Mesenchymal stem cell (in vitro differentiated cells and primary cell): ENCODE measurements at regions not wholly inside any gene's neighbourhood (a gene's known extent, or its start where the extent isn't known, plus 50 kb on each side); places are given as distances from the start of the nearest gene placed in this dataset.
A peak's percentile ranks its signal among the peaks of the same experiment; 100 is the strongest.

Experiments used
- DNase-seq: peaks from one replicate; pipeline ENCODE4 v3.0.0-alpha.2; 2013
- H2AFZ ChIP-seq: one replicate; pipeline ENCODE4 v1.6.1; 2013; ENCODE audit warnings: low read depth, mild to moderate bottlenecking, control low read depth, inconsistent platforms, low read length, moderate library complexity
- H2AK5ac ChIP-seq: 2 replicates; pipeline ENCODE4 v1.6.1; 2013; ENCODE audit warnings: low read length, moderate library complexity, mild to moderate bottlenecking, inconsistent platforms; ENCODE audit not compliant: severe bottlenecking
- H2BK120ac ChIP-seq: one replicate; pipeline ENCODE4 v1.6.1; 2013; ENCODE audit warnings: low read depth, mild to moderate bottlenecking, inconsistent platforms, low read length, moderate library complexity
- H2BK12ac ChIP-seq, 2 experiments: one replicate each; pipeline ENCODE4 v1.6.1; 2013; ENCODE audit warnings: inconsistent platforms in 2 of 2, low read length in 2 of 2, mild to moderate bottlenecking in 2 of 2, moderate library complexity in 2 of 2, control low read depth in 1 of 2
- H2BK15ac ChIP-seq: one replicate; pipeline ENCODE4 v1.6.1; 2013; ENCODE audit warnings: mild to moderate bottlenecking, low read depth, inconsistent platforms; ENCODE audit not compliant: poor library complexity, severe bottlenecking
- H2BK5ac ChIP-seq: 2 replicates; pipeline ENCODE4 v1.6.1; 2013; ENCODE audit warnings: low read depth, mild to moderate bottlenecking, low read length, control low read depth, inconsistent platforms; ENCODE audit not compliant: poor library complexity, severe bottlenecking
- H3K14ac ChIP-seq, 2 experiments: one replicate each; pipeline ENCODE4 v1.6.1; 2013; ENCODE audit warnings: inconsistent platforms in 2 of 2, low read length in 2 of 2, control low read depth in 1 of 2, mild to moderate bottlenecking in 1 of 2, moderate library complexity in 1 of 2
- H3K18ac ChIP-seq, 2 experiments: one replicate each; pipeline ENCODE4 v1.6.1; 2013; ENCODE audit warnings: inconsistent platforms in 2 of 2, low read length in 2 of 2, control low read depth in 1 of 2, low read depth in 1 of 2, mild to moderate bottlenecking in 1 of 2
- H3K23ac ChIP-seq, 2 experiments: one replicate each; pipeline ENCODE4 v1.6.1; 2013; ENCODE audit warnings: inconsistent platforms in 2 of 2, low read length in 2 of 2, mild to moderate bottlenecking in 2 of 2, moderate library complexity in 2 of 2, control low read depth in 1 of 2
- H3K27ac ChIP-seq: 2 replicates; pipeline ENCODE4 v1.5.1; 2013; ENCODE audit warnings: mild to moderate bottlenecking, moderate library complexity, low read length, control low read depth, inconsistent platforms; ENCODE audit not compliant: poor library complexity, severe bottlenecking
- H3K27me3 ChIP-seq, 2 experiments: 2 replicates each; pipeline versions ENCODE4 v1.6.1 to v1.7.0; 2013; ENCODE audit warnings: low read length in 2 of 2, mild to moderate bottlenecking in 2 of 2, moderate library complexity in 2 of 2, control low read depth in 1 of 2, inconsistent platforms in 1 of 2; ENCODE audit not compliant: control insufficient read depth in 1 of 2, insufficient read depth in 1 of 2
- H3K36me3 ChIP-seq, 2 experiments: 2 replicates each; pipeline versions ENCODE4 v1.6.1 to v1.7.0; 2013; ENCODE audit warnings: low read length in 2 of 2, control low read depth in 1 of 2, inconsistent platforms in 1 of 2, low read depth in 1 of 2, mild to moderate bottlenecking in 1 of 2; ENCODE audit not compliant: insufficient read depth in 2 of 2, control insufficient read depth in 1 of 2
- H3K4ac ChIP-seq, 2 experiments: one replicate each; pipeline ENCODE4 v1.6.1; 2013; ENCODE audit warnings: inconsistent platforms in 2 of 2, low read length in 2 of 2, mild to moderate bottlenecking in 2 of 2, moderate library complexity in 2 of 2, control low read depth in 1 of 2, low read depth in 1 of 2
- H3K4me1 ChIP-seq: 2 replicates; pipeline ENCODE4 v1.6.1; 2013; ENCODE audit warnings: low read depth, low read length, control low read depth; ENCODE audit not compliant: control insufficient read depth, insufficient read depth
- H3K4me2 ChIP-seq: 2 replicates; pipeline ENCODE4 v1.6.1; 2013; ENCODE audit warnings: low read length, mild to moderate bottlenecking, inconsistent platforms; ENCODE audit not compliant: poor library complexity, severe bottlenecking
- H3K4me3 ChIP-seq, 2 experiments: 2 replicates each; pipeline versions ENCODE4 v1.5.1 to v1.7.0; 2013; ENCODE audit warnings: low read length in 2 of 2, mild to moderate bottlenecking in 2 of 2, control low read depth in 1 of 2, low read depth in 1 of 2; ENCODE audit not compliant: insufficient read depth in 1 of 2
- H3K79me1 ChIP-seq: replicated peaks from 2 replicates; pipeline ENCODE4 v1.6.1; 2013; ENCODE audit warnings: mild to moderate bottlenecking, control low read depth, low read length, inconsistent platforms; ENCODE audit not compliant: poor library complexity, severe bottlenecking
- H3K9ac ChIP-seq: 2 replicates; pipeline ENCODE4 v1.7.0; 2013; ENCODE audit warnings: mild to moderate bottlenecking, low read length, moderate library complexity
- H3K9me3 ChIP-seq: 2 replicates; pipeline ENCODE4 v1.7.0; 2013; ENCODE audit warnings: mild to moderate bottlenecking, low read length; ENCODE audit not compliant: control insufficient read depth
- H4K8ac ChIP-seq: one replicate; pipeline ENCODE4 v1.6.1; 2013; ENCODE audit warnings: inconsistent platforms, mild to moderate bottlenecking, low read length, moderate library complexity
- H4K91ac ChIP-seq: one replicate; pipeline ENCODE4 v1.6.1; 2013; ENCODE audit warnings: mild to moderate bottlenecking, low read length, inconsistent platforms
- WGBS: methylation state at CpG from one replicate; pipeline ENCODE4 v1.1.7; 2013; ENCODE audit warnings: mixed read lengths; 5-methylcytosine and 5-hydroxymethylcytosine counted together

DNA sequence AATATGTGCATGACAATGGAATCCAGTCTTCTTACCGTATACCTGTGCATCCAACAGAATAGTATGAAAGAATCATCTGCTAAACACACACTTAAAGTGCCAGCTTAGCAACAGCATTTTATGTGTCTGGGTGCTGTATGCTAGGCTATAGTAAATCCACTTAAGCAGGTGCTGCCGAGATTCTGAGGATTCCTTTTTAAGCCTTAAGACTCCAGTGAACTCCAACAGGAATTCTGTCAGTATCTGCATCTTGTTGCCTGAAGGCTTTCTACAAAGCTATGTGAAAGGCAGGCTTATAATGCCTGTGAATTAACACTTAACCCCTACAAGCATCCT lies 1076.4 kb upstream of the PABPC4L start:
- no peaks in the 10 kb centered on the region for H3K9me3 ChIP-seq
- H2AK5ac ChIP-seq, result no peak overlapping the region
- H4K8ac ChIP-seq, result no peak overlapping the region
- no peaks in the 10 kb centered on the region for H3K4me1 ChIP-seq
- peak overlapping the region; percentile 15 for H3K27ac ChIP-seq
- 76% methylated on average over 2 of the region's 2 CpGs for WGBS
- no peaks in the 10 kb centered on the region for H3K79me1 ChIP-seq
- H3K4ac ChIP-seq, result no peak overlapping the region
- H2BK12ac ChIP-seq, result no peak overlapping the region
- H3K14ac ChIP-seq, result no peak overlapping the region
- no peak overlapping the region for H3K18ac ChIP-seq
- no peak overlapping the region for H2BK5ac ChIP-seq
- H2AFZ ChIP-seq, result no peak overlapping the region
- H3K4me3 ChIP-seq, result no peak overlapping the region
- H4K91ac ChIP-seq, result no peak overlapping the region
- no peaks in the 10 kb centered on the region for H3K27me3 ChIP-seq
- H3K9ac ChIP-seq, result no peak overlapping the region
- no peak overlapping the region for H3K23ac ChIP-seq
- no peaks in the 10 kb centered on the region for H3K36me3 ChIP-seq
- H3K4me2 ChIP-seq, result no peak overlapping the region
- H2BK15ac ChIP-seq, result no peak overlapping the region
- no peak overlapping the region for H2BK120ac ChIP-seq
- DNase-seq, result no peak

- Histone ChIP-seq H3K18ac (peak overlapping the region in 1 of 2 experiments; percentile 33), H2BK15ac (no peak overlapping the region), H2AK5ac (no peak overlapping the region), H3K9me3 (no peaks in the 10 kb centered on the region), H3K4me2 (no peak overlapping the region), H2BK12ac (no peak overlapping the region), H4K8ac (no peak overlapping the region), H3K4me3 (no peak overlapping the region), H2AFZ (no peak overlapping the region), H4K91ac (no peak overlapping the region), H3K27ac (peak overlapping the region; percentile 61), H2BK120ac (no peak overlapping the region), H3K36me3 (no peaks in the 10 kb centered on the region), H3K79me1 (no peaks in the 10 kb centered on the region), H3K27me3 (no peaks in the 10 kb centered on the region), H2BK5ac (peak overlapping the region; percentile 38), H3K9ac (no peak overlapping the region), H3K23ac (no peak overlapping the region), H3K4ac (no peak overlapping the region), H3K14ac (no peak overlapping the region), H3K4me1 (no peaks in the 10 kb centered on the region)
- 65% methylated on average over 3 of the region's 5 CpGs for WGBS
- peak; percentile 19 for DNase-seq
Observed at GRCh38 chr4:135277068-135277979, 1075.7 kb upstream of the PABPC4L start.

DNA sequence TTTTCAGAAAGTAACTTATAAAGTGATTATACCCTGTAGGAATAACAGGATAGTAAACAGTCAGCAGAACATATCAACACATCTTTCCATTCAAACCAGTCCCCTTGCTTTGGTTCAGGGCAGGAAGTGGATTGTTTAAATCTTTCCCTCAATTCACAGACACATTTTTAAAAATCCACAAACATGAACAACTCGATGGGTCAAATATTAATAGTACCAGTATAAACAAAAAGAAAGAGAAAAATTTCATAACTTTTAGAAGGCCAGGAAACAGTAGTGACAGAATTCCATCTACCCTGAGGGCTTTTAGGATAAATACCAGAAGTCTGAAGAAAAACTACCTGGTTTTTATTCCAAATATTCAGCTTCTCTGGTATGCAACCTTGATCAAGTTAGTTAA lies 1072.8 kb upstream of the PABPC4L start:
- no peak overlapping the region for H2BK5ac ChIP-seq
- no peaks in the 10 kb centered on the region for H3K4me1 ChIP-seq
- H3K9me3 ChIP-seq, result no peaks in the 10 kb centered on the region
- H2BK12ac ChIP-seq, result no peak overlapping the region
- no peak overlapping the region for H2AFZ ChIP-seq
- no peak overlapping the region for H4K91ac ChIP-seq
- no peak overlapping the region for H3K4ac ChIP-seq
- H3K4me3 ChIP-seq, result no peak overlapping the region
- H3K36me3 ChIP-seq, result no peaks in the 10 kb centered on the region
- H3K4me2 ChIP-seq, result no peak overlapping the region
- no peak overlapping the region for H4K8ac ChIP-seq
- DNase-seq, result peak; percentile 5
- H3K9ac ChIP-seq, result no peak overlapping the region
- H2BK15ac ChIP-seq, result no peak overlapping the region
- H3K14ac ChIP-seq, result no peak overlapping the region
- no peak overlapping the region for H2BK120ac ChIP-seq
- no CpG with 5 or more reads among the region's 1 CpG for WGBS
- H3K18ac ChIP-seq, result no peak overlapping the region
- H3K23ac ChIP-seq, result no peak overlapping the region
- H2AK5ac ChIP-seq, result no peak overlapping the region
- peak overlapping the region; percentile 45 for H3K27ac ChIP-seq
- H3K27me3 ChIP-seq, result no peaks in the 10 kb centered on the region
- H3K79me1 ChIP-seq, result no peaks in the 10 kb centered on the region

- no peak overlapping the region for H2AK5ac ChIP-seq
Observed at GRCh38 chr4:135269125-135269890, 1067.7 kb upstream of the PABPC4L start.

More at GRCh38 chr4:135269125-135269890, 1067.7 kb upstream of the PABPC4L start:
- Histone ChIP-seq H3K14ac (no peak overlapping the region), H2BK5ac (no peak overlapping the region), H2BK120ac (no peak overlapping the region), H3K23ac (no peak overlapping the region), H3K4me2 (no peak overlapping the region), H3K27ac (no peak overlapping the region), H3K4ac (no peak overlapping the region), H3K9ac (no peak overlapping the region), H4K91ac (no peak overlapping the region), H3K36me3 (no peaks in the 10 kb centered on the region), H3K4me1 (no peaks in the 10 kb centered on the region), H3K18ac (no peak overlapping the region), H3K4me3 (peak overlapping the region in 1 of 2 experiments; percentile 20), H3K27me3 (no peaks in the 10 kb centered on the region), H2AFZ (no peak overlapping the region), H3K9me3 (no peaks in the 10 kb centered on the region), H2BK12ac (no peak overlapping the region), H3K79me1 (no peaks in the 10 kb centered on the region), H2BK15ac (no peak overlapping the region), H4K8ac (no peak overlapping the region)
- DNase-seq, result no peak
- 94% methylated on average over 5 of the region's 7 CpGs for WGBS
